HEK293T (cell line): ENCODE measurements at regions not wholly inside any gene's neighbourhood (a gene's known extent, or its start where the extent isn't known, plus 50 kb on each side); places are given as distances from the start of the nearest gene placed in this dataset.

ENCODE experiments used
- CTCF ChIA-PET: fragments of 350-600 bp; formaldehyde crosslinking; extraction: SDS; loops from one replicate; lab custom pipeline; 2021; ENCODE audit warnings: antibody characterized with exemption, inconsistent platforms; lab: Yijun Ruan, JAX
- POLR2A ChIA-PET: fragments of 350-600 bp; formaldehyde crosslinking; extraction: SDS; loops from one replicate; lab custom pipeline; 2020; ENCODE audit warnings: antibody characterized with exemption, inconsistent platforms; lab: Yijun Ruan, JAX
- DNase-seq: peaks from one replicate; pipeline ENCODE4 v3.0.0; 2012; ENCODE audit warnings: mixed read lengths; ENCODE audit errors: extremely low spot score
- ARNT ChIP-seq: fragments of 450-650 bp; IDR thresholded peaks from 2 replicates; pipeline ENCODE4 v1.6.1; 2017; ENCODE audit warnings: mild to moderate bottlenecking
- BHLHE40 ChIP-seq: fragments of 450-650 bp; IDR thresholded peaks from 2 replicates; pipeline ENCODE4 v1.6.1; 2016; ENCODE audit warnings: mild to moderate bottlenecking, moderate library complexity, borderline replicate concordance
- CTBP1 ChIP-seq: fragments of 450-650 bp; IDR thresholded peaks from 2 replicates; pipeline ENCODE4 v1.6.1; 2016; ENCODE audit warnings: borderline replicate concordance
- ELF4 ChIP-seq: fragments of 450-650 bp; IDR thresholded peaks from 2 replicates; pipeline ENCODE4 v1.6.1; 2017; ENCODE audit warnings: antibody characterized with exemption
- FOXA1 ChIP-seq: fragments of 450-650 bp; IDR thresholded peaks from 2 replicates; pipeline ENCODE4 v1.6.1; 2016; ENCODE audit warnings: mild to moderate bottlenecking
- FOXK2 ChIP-seq: fragments of 450-650 bp; IDR thresholded peaks from 2 replicates; pipeline ENCODE4 v1.6.1; 2016; ENCODE audit warnings: mild to moderate bottlenecking
- FOXM1 ChIP-seq: fragments of 450-650 bp; IDR thresholded peaks from 2 replicates; pipeline ENCODE4 v1.6.1; 2017; ENCODE audit warnings: mild to moderate bottlenecking, borderline replicate concordance
- HDGF ChIP-seq: fragments of 450-650 bp; IDR thresholded peaks from 2 replicates; pipeline ENCODE4 v1.6.1; 2017; ENCODE audit warnings: antibody characterized with exemption, borderline replicate concordance
- L3MBTL2 ChIP-seq: fragments of 450-650 bp; conservative IDR thresholded peaks from 2 replicates; pipeline ENCODE4 v1.6.1; 2016; ENCODE audit warnings: mild to moderate bottlenecking
- LEF1 ChIP-seq: fragments of 450-650 bp; IDR thresholded peaks from 2 replicates; pipeline ENCODE4 v1.6.1; 2017; ENCODE audit warnings: mild to moderate bottlenecking, borderline replicate concordance
- NFRKB ChIP-seq: fragments of 450-650 bp; IDR thresholded peaks from 2 replicates; pipeline ENCODE4 v1.6.1; 2016; ENCODE audit warnings: mild to moderate bottlenecking, moderate library complexity
- PKNOX1 ChIP-seq: fragments of 450-650 bp; IDR thresholded peaks from 2 replicates; pipeline ENCODE4 v1.6.1; 2016
- SP1 ChIP-seq: fragments of 450-650 bp; IDR thresholded peaks from 2 replicates; pipeline ENCODE4 v1.6.1; 2017
- SUZ12 ChIP-seq: fragments of 450-650 bp; IDR thresholded peaks from 2 replicates; pipeline ENCODE4 v1.6.1; 2016; ENCODE audit warnings: mild to moderate bottlenecking
- TARDBP ChIP-seq: fragments of 450-650 bp; IDR thresholded peaks from 2 replicates; pipeline ENCODE4 v1.6.1; 2016
- ZNF384 ChIP-seq: fragments of 450-650 bp; IDR thresholded peaks from 2 replicates; pipeline ENCODE4 v1.6.1; 2016

- TF ChIP-seq LEF1 = no peak
- no peak for TF ChIP-seq FOXA1
- no peak for TF ChIP-seq ZNF384
- no peak for TF ChIP-seq L3MBTL2
- no peak for TF ChIP-seq BHLHE40
- TF ChIP-seq ELF4 = no peak
- no peak for TF ChIP-seq ARNT
- no peak for TF ChIP-seq FOXM1
- no peak for TF ChIP-seq NFRKB
- no peak for TF ChIP-seq SUZ12
- no peak for TF ChIP-seq HDGF
- TF ChIP-seq CTBP1 = no peak
- TF ChIP-seq PKNOX1 = no peak
- no peak for TF ChIP-seq FOXK2
- no peak for TF ChIP-seq TARDBP
- TF ChIP-seq SP1 = no peak
- no peak for DNase-seq
- ChIA-PET POLR2A (no interaction called here), CTCF (no interaction called here)
These were observed 121.0 kb upstream of the ZNF91 start for GRCh38 chr19:23516266-23516665.

GRCh38 chr19:23515551-23515950 lies 120.3 kb upstream of the ZNF91 start:
- no peak for DNase-seq
- ChIA-PET POLR2A (no interaction called here), CTCF (no interaction called here)
- no peak for TF ChIP-seq LEF1
- no peak for TF ChIP-seq SP1
- no peak for TF ChIP-seq ZNF384
- no peak for TF ChIP-seq ARNT
- no peak for TF ChIP-seq FOXM1

GRCh38 chr19:23512151-23512925 lies 117.1 kb upstream of the ZNF91 start:
- no peak for DNase-seq
- POLR2A ChIA-PET = no interaction called here
- no peak for TF ChIP-seq FOXA1
- CTCF ChIA-PET = no interaction called here

- TF ChIP-seq ARNT (no peak), CTBP1 (no peak), FOXA1 (no peak), L3MBTL2 (no peak), FOXM1 (no peak), FOXK2 (no peak), LEF1 (no peak), ZNF384 (no peak), SUZ12 (no peak), HDGF (no peak), PKNOX1 (no peak), SP1 (no peak), NFRKB (no peak), TARDBP (no peak), ELF4 (no peak), BHLHE40 (no peak)
- POLR2A ChIA-PET = no interaction called here
- DNase-seq = no peak
- CTCF ChIA-PET = no interaction called here
These were observed 114.6 kb upstream of the ZNF91 start for GRCh38 chr19:23509686-23510450.

- POLR2A ChIA-PET = no interaction called here
- TF ChIP-seq FOXA1 (no peak), NFRKB (no peak), FOXM1 (no peak), PKNOX1 (no peak), TARDBP (no peak), L3MBTL2 (no peak), HDGF (no peak), SUZ12 (no peak), FOXK2 (no peak), ARNT (no peak), LEF1 (no peak), SP1 (no peak), ZNF384 (no peak), BHLHE40 (no peak), ELF4 (no peak), CTBP1 (no peak)
- CTCF ChIA-PET = no interaction called here
- no peak for DNase-seq
These were observed 112.2 kb upstream of the ZNF91 start for GRCh38 chr19:23507446-23507845.

- TF ChIP-seq FOXA1 (no peak), PKNOX1 (no peak)
- no peak for DNase-seq
- ChIA-PET POLR2A (no interaction called here), CTCF (no interaction called here)
These were observed 110.5 kb upstream of the ZNF91 start for GRCh38 chr19:23505738-23506137.
